ENCODE measurements at regions not wholly inside any gene's neighbourhood (a gene's known extent, or its start where the extent isn't known, plus 50 kb on each side); places are given as distances from the start of the nearest gene placed in this dataset.

DNA sequence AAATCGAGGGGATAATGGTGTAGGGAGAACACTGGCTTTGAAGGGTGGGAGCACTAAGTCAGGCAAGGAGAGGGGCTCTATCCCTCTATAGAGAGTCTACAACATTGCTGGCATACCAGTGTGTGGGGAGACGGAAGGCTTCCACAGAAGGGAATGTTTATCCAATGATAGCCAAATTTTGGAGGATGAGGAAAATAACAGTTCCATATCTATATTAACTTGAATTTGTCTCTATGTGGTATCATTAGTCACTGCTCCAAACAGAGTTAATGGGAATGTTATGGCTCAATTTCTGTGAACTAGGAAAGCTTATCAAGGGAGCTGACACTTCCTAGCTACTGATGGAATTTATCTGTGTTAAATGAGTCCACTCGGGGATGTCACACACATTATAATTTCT lies 208.9 kb upstream of the PHACTR1 start:
- Mint-ChIP-seq H3K36me3 (ENCODE audit: insufficient read depth, unreplicated experiment) (no peaks in the 10 kb centered on the region), H3K27me3 (ENCODE audit: insufficient read depth, unreplicated experiment) (no peaks in the 10 kb centered on the region), H3K27ac (ENCODE audit: unreplicated experiment) (no peak overlapping the region), H3K4me3 (ENCODE audit: unreplicated experiment) (no peak overlapping the region), H3K4me1 (ENCODE audit: low read depth, unreplicated experiment) (peaks cover 7% of the 10 kb centered on the region), H3K9me3 (ENCODE audit: unreplicated experiment) (peaks cover 12% of the 10 kb centered on the region)
- TF ChIP-seq, protein P1, sequence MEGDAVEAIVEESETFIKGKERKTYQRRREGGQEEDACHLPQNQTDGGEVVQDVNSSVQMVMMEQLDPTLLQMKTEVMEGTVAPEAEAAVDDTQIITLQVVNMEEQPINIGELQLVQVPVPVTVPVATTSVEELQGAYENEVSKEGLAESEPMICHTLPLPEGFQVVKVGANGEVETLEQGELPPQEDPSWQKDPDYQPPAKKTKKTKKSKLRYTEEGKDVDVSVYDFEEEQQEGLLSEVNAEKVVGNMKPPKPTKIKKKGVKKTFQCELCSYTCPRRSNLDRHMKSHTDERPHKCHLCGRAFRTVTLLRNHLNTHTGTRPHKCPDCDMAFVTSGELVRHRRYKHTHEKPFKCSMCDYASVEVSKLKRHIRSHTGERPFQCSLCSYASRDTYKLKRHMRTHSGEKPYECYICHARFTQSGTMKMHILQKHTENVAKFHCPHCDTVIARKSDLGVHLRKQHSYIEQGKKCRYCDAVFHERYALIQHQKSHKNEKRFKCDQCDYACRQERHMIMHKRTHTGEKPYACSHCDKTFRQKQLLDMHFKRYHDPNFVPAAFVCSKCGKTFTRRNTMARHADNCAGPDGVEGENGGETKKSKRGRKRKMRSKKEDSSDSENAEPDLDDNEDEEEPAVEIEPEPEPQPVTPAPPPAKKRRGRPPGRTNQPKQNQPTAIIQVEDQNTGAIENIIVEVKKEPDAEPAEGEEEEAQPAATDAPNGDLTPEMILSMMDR (IDR thresholded peaks at IDR 0.05; ENCODE audit: insufficient read depth in 1 of 2, low read depth in 1 of 2, low read length in 1 of 2, severe bottlenecking in 1 of 2, unreplicated experiment in 1 of 2) = no peak
- POLR2A ChIA-PET = no interaction called here
- Histone ChIP-seq H3K9me3 (no peaks in the 10 kb centered on the region), H3K36me3 (ENCODE audit: control insufficient read depth, insufficient read depth, low read length) (no peaks in the 10 kb centered on the region), H3K27me3 (replicated peaks; ENCODE audit: control insufficient read depth, insufficient read depth, low read length) (no peaks in the 10 kb centered on the region), H3K4me1 (no peaks in the 10 kb centered on the region), H3K4me3 (ENCODE audit: low read depth, low read length) (no peak overlapping the region)
- no peak for DNase-seq
- CTCF ChIA-PET = no interaction called here
- intact Hi-C loops (cut with micrococcal nuclease; ENCODE audit: unreplicated experiment) = loop anchor here (1.0 kb wide), 1 partner anchor 217 kb away; the partner anchor contains the start of gene EDN1
- no TSS peak for BruUV-seq (replicated peaks)

DNA sequence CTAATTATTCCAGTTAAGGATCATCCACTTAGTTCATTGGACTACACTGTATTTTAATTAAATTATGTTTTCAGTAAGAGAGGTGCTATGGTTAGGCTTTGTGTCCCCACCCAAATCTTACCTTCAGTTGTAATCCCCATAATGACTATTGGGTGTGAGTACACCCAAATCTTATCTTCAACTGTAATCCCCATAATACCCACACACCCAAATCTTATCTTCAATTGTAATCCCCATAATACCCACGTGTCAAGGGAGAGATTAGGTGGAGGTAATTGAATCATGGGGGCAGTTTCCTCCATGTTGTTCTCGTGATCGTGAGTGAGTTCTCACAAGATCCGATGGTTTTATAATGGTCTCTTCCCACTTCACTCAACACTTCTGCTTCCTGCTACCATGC lies 208.0 kb upstream of the PHACTR1 start:
- Mint-ChIP-seq H3K27ac (ENCODE audit: unreplicated experiment) (no peak overlapping the region), H3K36me3 (ENCODE audit: insufficient read depth, unreplicated experiment) (no peaks in the 10 kb centered on the region), H3K4me1 (ENCODE audit: low read depth, unreplicated experiment) (no peaks in the 10 kb centered on the region), H3K4me3 (ENCODE audit: unreplicated experiment) (no peak overlapping the region), H3K9me3 (ENCODE audit: unreplicated experiment) (peaks cover 20% of the 10 kb centered on the region), H3K27me3 (ENCODE audit: insufficient read depth, unreplicated experiment) (no peaks in the 10 kb centered on the region)
- H3K4me3 ChIP-seq (ENCODE audit: low read depth, low read length) = no peak overlapping the region
- ChIA-PET CTCF (no interaction called here), POLR2A (no interaction called here)
- no TSS peak for BruUV-seq (replicated peaks)
- H3K9me3 ChIP-seq = no peaks in the 10 kb centered on the region
- no peaks in the 10 kb centered on the region for H3K36me3 ChIP-seq (ENCODE audit: control insufficient read depth, insufficient read depth, low read length)
- no peaks in the 10 kb centered on the region for H3K27me3 ChIP-seq (replicated peaks; ENCODE audit: control insufficient read depth, insufficient read depth, low read length)
- no peak for DNase-seq
- intact Hi-C loops (cut with micrococcal nuclease; ENCODE audit: unreplicated experiment) = loop anchor here (1.0 kb wide), 1 partner anchor 218 kb away; the partner anchor contains the start of gene EDN1
- no peaks in the 10 kb centered on the region for H3K4me1 ChIP-seq
- TF ChIP-seq, protein P1 (IDR thresholded peaks at IDR 0.05; ENCODE audit: insufficient read depth in 1 of 2, low read depth in 1 of 2, low read length in 1 of 2, severe bottlenecking in 1 of 2, unreplicated experiment in 1 of 2) = no peak

DNA sequence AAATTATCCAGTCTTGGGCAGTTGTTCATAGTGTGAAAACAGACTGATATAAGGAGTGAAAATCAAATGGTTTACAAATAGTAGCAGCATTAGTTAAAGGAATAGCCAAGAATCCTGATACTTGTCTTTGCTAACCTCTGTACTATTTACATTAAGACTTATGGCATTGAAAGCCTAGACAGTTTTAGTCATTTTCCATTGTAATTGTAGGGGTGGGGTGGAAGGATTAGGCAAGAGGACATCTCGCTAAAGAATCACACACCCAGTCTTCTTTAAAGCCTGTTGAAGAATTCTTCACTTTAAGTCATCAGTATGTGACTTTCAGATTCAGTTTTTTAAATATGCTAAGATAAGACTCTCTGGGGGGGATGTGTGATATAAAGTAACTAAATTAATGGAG lies 207.5 kb upstream of the PHACTR1 start:
- H3K4me1 ChIP-seq = no peaks in the 10 kb centered on the region
- CTCF ChIA-PET = no interaction called here
- H3K27me3 ChIP-seq (replicated peaks; ENCODE audit: control insufficient read depth, insufficient read depth, low read length) = no peaks in the 10 kb centered on the region
- no peak for DNase-seq
- Mint-ChIP-seq H3K4me3 (ENCODE audit: unreplicated experiment) (no peak overlapping the region), H3K27me3 (ENCODE audit: insufficient read depth, unreplicated experiment) (no peaks in the 10 kb centered on the region), H3K4me1 (ENCODE audit: low read depth, unreplicated experiment) (no peaks in the 10 kb centered on the region), H3K27ac (ENCODE audit: unreplicated experiment) (no peak overlapping the region), H3K36me3 (ENCODE audit: insufficient read depth, unreplicated experiment) (no peaks in the 10 kb centered on the region), H3K9me3 (ENCODE audit: unreplicated experiment) (peaks cover 20% of the 10 kb centered on the region)
- POLR2A ChIA-PET = no interaction called here
- H3K9me3 ChIP-seq = no peaks in the 10 kb centered on the region
- no peaks in the 10 kb centered on the region for H3K36me3 ChIP-seq (ENCODE audit: control insufficient read depth, insufficient read depth, low read length)
- TF ChIP-seq, protein P1 (IDR thresholded peaks at IDR 0.05; ENCODE audit: insufficient read depth in 1 of 2, low read depth in 1 of 2, low read length in 1 of 2, severe bottlenecking in 1 of 2, unreplicated experiment in 1 of 2) = no peak
- H3K4me3 ChIP-seq (ENCODE audit: low read depth, low read length) = no peak overlapping the region
- intact Hi-C loops (cut with micrococcal nuclease; ENCODE audit: unreplicated experiment) = no loop called here
- BruUV-seq (replicated peaks) = no TSS peak
